ENCODE measurements at regions not wholly inside any gene's neighbourhood (a gene's known extent, or its start where the extent isn't known, plus 50 kb on each side); places are given as distances from the start of the nearest gene placed in this dataset.

DNA sequence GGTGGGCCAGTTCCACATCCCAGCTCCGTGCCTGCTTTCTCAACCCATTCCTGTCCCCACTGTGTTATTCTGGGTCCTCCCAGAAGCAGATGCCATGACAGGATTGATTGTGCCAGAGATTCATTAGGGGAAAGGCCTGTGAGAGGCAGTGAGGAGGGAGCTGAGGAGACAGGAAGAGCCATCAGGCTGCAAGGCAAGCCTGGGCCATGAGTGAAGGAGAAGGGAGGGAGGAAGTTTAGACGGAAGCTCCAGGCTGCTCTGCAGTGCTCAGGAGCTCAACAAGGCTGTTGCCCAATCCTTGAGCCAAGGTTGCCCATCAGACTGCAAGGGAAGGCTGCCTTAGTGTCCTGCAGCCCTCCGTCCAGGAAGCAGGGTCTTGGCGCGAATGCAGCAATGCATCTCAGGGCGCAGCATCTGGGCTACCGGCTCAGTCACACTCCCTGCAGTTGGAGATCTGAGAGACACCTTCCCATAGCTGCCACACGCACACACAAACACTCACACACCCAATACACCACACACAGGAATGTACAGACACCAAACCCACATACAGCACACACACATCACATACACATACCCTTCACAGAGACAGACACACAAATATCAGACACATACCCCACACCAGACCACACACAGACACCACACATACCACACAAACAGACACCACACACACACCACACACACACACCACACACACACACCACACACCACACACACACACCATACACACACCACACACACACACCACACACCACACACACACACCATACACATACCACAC is 139.5 kb upstream of the NDUFV2 start:
- TF ChIP-seq POLR2AphosphoS5 (IDR thresholded peaks at IDR 0.05) (no peak), POLR2A (IDR thresholded peaks at IDR 0.05) (no peak)
